DND-41 (cell line): ENCODE measurements at regions not wholly inside any gene's neighbourhood (a gene's known extent, or its start where the extent isn't known, plus 50 kb on each side); places are given as distances from the start of the nearest gene placed in this dataset.

Experiments used
- ATAC-seq: fragments of 200-7000 bp; cut with Tn5 transposase; 3 replicates; pipeline ENCODE4 v1.9.1; 2021; ENCODE audit warnings: low read depth; ENCODE audit not compliant: insufficient read depth
- DNase-seq: peaks from one replicate; pipeline ENCODE4 v3.0.0-alpha.2; 2020
- H2AFZ ChIP-seq: 2 replicates; pipeline ENCODE4 v1.6.0; 2012; ENCODE audit warnings: low read depth, low read length
- H3K27ac ChIP-seq: 2 replicates; pipeline ENCODE4 v1.5.1; 2012; ENCODE audit warnings: low read length, inconsistent platforms
- H3K27me3 ChIP-seq: fragments of 200-600 bp; sonication (generic); 2 replicates; pipeline ENCODE4 v1.6.0; 2012; ENCODE audit warnings: low read length, mild to moderate bottlenecking, inconsistent platforms; ENCODE audit not compliant: insufficient read depth, poor library complexity
- H3K36me3 ChIP-seq: 2 replicates; pipeline ENCODE4 v1.5.1; 2012; ENCODE audit warnings: low read length, inconsistent platforms; ENCODE audit not compliant: insufficient read depth
- H3K4me1 ChIP-seq: 2 replicates; pipeline ENCODE4 v1.5.1; 2012; ENCODE audit warnings: mild to moderate bottlenecking, low read length; ENCODE audit not compliant: insufficient read depth
- H3K4me2 ChIP-seq: 2 replicates; pipeline ENCODE4 v1.6.0; 2012; ENCODE audit warnings: mild to moderate bottlenecking, moderate library complexity, low read length, inconsistent platforms; ENCODE audit not compliant: insufficient read depth
- H3K4me3 ChIP-seq, 2 experiments: fragments of 200-600 bp in 1 of 2; shearing (Covaris generic) in 1 of 2; 2 replicates each; pipeline ENCODE4 v1.5.1; 2012 to 2016; ENCODE audit warnings: inconsistent platforms in 2 of 2, low read length in 2 of 2, mild to moderate bottlenecking in 2 of 2, low read depth in 1 of 2, moderate library complexity in 1 of 2
- H3K79me2 ChIP-seq: 2 replicates; pipeline ENCODE4 v1.6.0; 2012; ENCODE audit warnings: low read length, inconsistent platforms; ENCODE audit not compliant: insufficient read depth
- H3K9ac ChIP-seq: 2 replicates; pipeline ENCODE4 v1.6.0; 2012; ENCODE audit warnings: low read depth, mild to moderate bottlenecking, inconsistent platforms, low read length, moderate library complexity
- H3K9me3 ChIP-seq: 2 replicates; pipeline ENCODE4 v1.5.1; 2012; ENCODE audit warnings: low read length, moderate library complexity, mild to moderate bottlenecking, inconsistent platforms; ENCODE audit not compliant: insufficient read depth, severe bottlenecking
- H4K20me1 ChIP-seq: 2 replicates; pipeline ENCODE4 v1.6.0; 2012; ENCODE audit warnings: low read length; ENCODE audit not compliant: insufficient read depth
- CTCF ChIP-seq: IDR thresholded peaks from 2 replicates; pipeline ENCODE4 v1.5.1; 2012; ENCODE audit warnings: borderline replicate concordance, low read length, moderate library complexity, mild to moderate bottlenecking; ENCODE audit not compliant: poor library complexity, severe bottlenecking; ENCODE audit errors: extremely low read depth
- EZH2 ChIP-seq: IDR thresholded peaks from 3 replicates; pipeline ENCODE4 v1.6.1; 2012; ENCODE audit warnings: borderline replicate concordance, low read depth, mild to moderate bottlenecking, moderate library complexity, low read length, inconsistent platforms; ENCODE audit not compliant: severe bottlenecking

GRCh38 chr4:82033862-82034261 is 339.9 kb downstream of the HNRNPD start:
- no peak overlapping the region for H3K27ac ChIP-seq
- no peaks in the 10 kb centered on the region for H4K20me1 ChIP-seq
- H3K4me3 ChIP-seq, result no peak overlapping the region
- no peak overlapping the region for H3K4me2 ChIP-seq
- no peaks in the 10 kb centered on the region for H3K79me2 ChIP-seq
- no peak for DNase-seq
- H3K4me1 ChIP-seq, result no peaks in the 10 kb centered on the region
- H3K9me3 ChIP-seq, result no peaks in the 10 kb centered on the region
- ATAC-seq, result no peak
- H2AFZ ChIP-seq, result no peak overlapping the region
- H3K36me3 ChIP-seq, result no peaks in the 10 kb centered on the region
- H3K27me3 ChIP-seq, result no peaks in the 10 kb centered on the region
- no peak overlapping the region for H3K9ac ChIP-seq
- no peak for TF ChIP-seq EZH2
- TF ChIP-seq CTCF, result no peak

GRCh38 chr4:82031376-82031927 is 342.3 kb downstream of the HNRNPD start:
- no peak overlapping the region for H3K4me3 ChIP-seq
- no peak for ATAC-seq

GRCh38 chr4:82017680-82018079 is 356.1 kb downstream of the HNRNPD start:
- no peak for TF ChIP-seq EZH2
- Histone ChIP-seq H3K9ac (no peak overlapping the region), H3K9me3 (no peaks in the 10 kb centered on the region), H3K27me3 (no peaks in the 10 kb centered on the region), H3K4me3 (no peak overlapping the region), H3K27ac (no peak overlapping the region), H3K4me1 (no peaks in the 10 kb centered on the region), H3K79me2 (no peaks in the 10 kb centered on the region), H2AFZ (no peak overlapping the region), H3K36me3 (no peaks in the 10 kb centered on the region), H3K4me2 (no peak overlapping the region), H4K20me1 (no peaks in the 10 kb centered on the region)
- DNase-seq (peak; percentile 23), ATAC-seq (peak; percentile 47; the same call in 1 of the 3 replicates)

More at GRCh38 chr4:82031376-82031927, 342.3 kb downstream of the HNRNPD start:
- no peak overlapping the region for H2AFZ ChIP-seq
- TF ChIP-seq CTCF (no peak), EZH2 (no peak)
- H3K27me3 ChIP-seq, result no peaks in the 10 kb centered on the region
- no peaks in the 10 kb centered on the region for H3K9me3 ChIP-seq
- DNase-seq, result no peak
- no peaks in the 10 kb centered on the region for H3K4me1 ChIP-seq
- H3K27ac ChIP-seq, result no peak overlapping the region
- no peaks in the 10 kb centered on the region for H4K20me1 ChIP-seq
- no peaks in the 10 kb centered on the region for H3K36me3 ChIP-seq
- no peak overlapping the region for H3K4me2 ChIP-seq
- no peak overlapping the region for H3K9ac ChIP-seq
- no peaks in the 10 kb centered on the region for H3K79me2 ChIP-seq

GRCh38 chr4:82005158-82005557 is 368.6 kb downstream of the HNRNPD start:
- Histone ChIP-seq H3K27ac (no peak overlapping the region), H3K9me3 (peaks cover 8% of the 10 kb centered on the region), H3K4me2 (no peak overlapping the region), H3K27me3 (no peaks in the 10 kb centered on the region), H2AFZ (no peak overlapping the region), H3K9ac (no peak overlapping the region), H3K4me3 (no peak overlapping the region), H3K79me2 (no peaks in the 10 kb centered on the region), H4K20me1 (no peaks in the 10 kb centered on the region), H3K36me3 (no peaks in the 10 kb centered on the region), H3K4me1 (no peaks in the 10 kb centered on the region)
- ATAC-seq (no peak), DNase-seq (no peak)
- no peak for TF ChIP-seq CTCF
- no peak for TF ChIP-seq EZH2
